ENCODE measurements at regions not wholly inside any gene's neighbourhood (a gene's known extent, or its start where the extent isn't known, plus 50 kb on each side); places are given as distances from the start of the nearest gene placed in this dataset.
"Not testable (repeated sequence)": the region's sequence is repeated elsewhere in the genome, so short reads cannot be mapped to it uniquely, and the experiment has no call there.

GRCh38 chr13:58953638-58954037 lies 1210.1 kb downstream of the DIAPH3 start:
- Mint-ChIP-seq H3K9me3 (ENCODE audit: unreplicated experiment) (peaks cover 9% of the 10 kb centered on the region), H3K27ac (ENCODE audit: unreplicated experiment) (peak overlapping the region; percentile 5), H3K36me3 (ENCODE audit: low read depth, unreplicated experiment) (peaks cover 10% of the 10 kb centered on the region), H3K4me1 (ENCODE audit: unreplicated experiment) (peaks cover 4% of the 10 kb centered on the region), H3K4me3 (ENCODE audit: unreplicated experiment) (no peak overlapping the region), H3K27me3 (ENCODE audit: unreplicated experiment) (no peaks in the 10 kb centered on the region)
- TF ChIP-seq CTCF (IDR thresholded peaks at IDR 0.05; ENCODE audit: unreplicated experiment), result no peak
- no peak for DNase-seq (ENCODE audit: low spot score)

- Mint-ChIP-seq H3K9me3 (ENCODE audit: unreplicated experiment) (no peaks in the 10 kb centered on the region), H3K4me1 (ENCODE audit: unreplicated experiment) (peaks cover 4% of the 10 kb centered on the region), H3K4me3 (ENCODE audit: unreplicated experiment) (no peak overlapping the region), H3K27ac (ENCODE audit: unreplicated experiment) (no peak overlapping the region), H3K27me3 (ENCODE audit: unreplicated experiment) (no peaks in the 10 kb centered on the region), H3K36me3 (ENCODE audit: low read depth, unreplicated experiment) (peaks cover 3% of the 10 kb centered on the region)
- no peak for DNase-seq (ENCODE audit: low spot score)
- TF ChIP-seq CTCF (IDR thresholded peaks at IDR 0.05; ENCODE audit: unreplicated experiment), result no peak
Measured at GRCh38 chr13:58955546-58956385, 1208.0 kb downstream of the DIAPH3 start.

GRCh38 chr13:58958097-58958496 lies 1205.6 kb downstream of the DIAPH3 start:
- not testable (repeated sequence) for H3K4me3 Mint-ChIP-seq (ENCODE audit: unreplicated experiment); H3K27ac Mint-ChIP-seq (ENCODE audit: unreplicated experiment); H3K27me3 Mint-ChIP-seq (ENCODE audit: unreplicated experiment); H3K36me3 Mint-ChIP-seq (ENCODE audit: low read depth, unreplicated experiment); H3K4me1 Mint-ChIP-seq (ENCODE audit: unreplicated experiment); H3K9me3 Mint-ChIP-seq (ENCODE audit: unreplicated experiment); DNase-seq (ENCODE audit: low spot score)

- H3K9me3 Mint-ChIP-seq (ENCODE audit: unreplicated experiment), result no peaks in the 10 kb centered on the region
- peak; percentile 55 for TF ChIP-seq CTCF (IDR thresholded peaks at IDR 0.05; ENCODE audit: unreplicated experiment)
- no peak overlapping the region for H3K4me3 Mint-ChIP-seq (ENCODE audit: unreplicated experiment)
- H3K36me3 Mint-ChIP-seq (ENCODE audit: low read depth, unreplicated experiment), result no peaks in the 10 kb centered on the region
- no peaks in the 10 kb centered on the region for H3K27me3 Mint-ChIP-seq (ENCODE audit: unreplicated experiment)
- H3K4me1 Mint-ChIP-seq (ENCODE audit: unreplicated experiment), result no peaks in the 10 kb centered on the region
- no peak overlapping the region for H3K27ac Mint-ChIP-seq (ENCODE audit: unreplicated experiment)
- no peak for DNase-seq (ENCODE audit: low spot score)
Measured at GRCh38 chr13:58960888-58961287, 1202.8 kb downstream of the DIAPH3 start.

- no peak for DNase-seq (ENCODE audit: low spot score)
- TF ChIP-seq CTCF (IDR thresholded peaks at IDR 0.05; ENCODE audit: unreplicated experiment), result no peak
Measured at GRCh38 chr13:58963321-58963720, 1200.4 kb downstream of the DIAPH3 start.

More at GRCh38 chr13:58963321-58963720, 1200.4 kb downstream of the DIAPH3 start:
- Mint-ChIP-seq H3K4me3 (ENCODE audit: unreplicated experiment) (no peak overlapping the region), H3K9me3 (ENCODE audit: unreplicated experiment) (no peaks in the 10 kb centered on the region), H3K36me3 (ENCODE audit: low read depth, unreplicated experiment) (peaks cover 2% of the 10 kb centered on the region), H3K4me1 (ENCODE audit: unreplicated experiment) (no peaks in the 10 kb centered on the region), H3K27ac (ENCODE audit: unreplicated experiment) (no peak overlapping the region), H3K27me3 (ENCODE audit: unreplicated experiment) (no peaks in the 10 kb centered on the region)

Measured in endothelial cell (in vitro differentiated cells).